PFSK-1 (cell line): ENCODE measurements at regions not wholly inside any gene's neighbourhood (a gene's known extent, or its start where the extent isn't known, plus 50 kb on each side); places are given as distances from the start of the nearest gene placed in this dataset.

Source experiments
- FOXP2 ChIP-seq: optimal IDR thresholded peaks from 2 replicates; pipeline ENCODE3; 2011; ENCODE audit warnings: borderline replicate concordance, control low read depth, inconsistent platforms; ENCODE audit not compliant: insufficient read depth; ENCODE audit errors: extremely low read length, extremely low read depth
- POLR2AphosphoS5 ChIP-seq: IDR thresholded peaks from 2 replicates; pipeline ENCODE4 v1.6.1; 2012; ENCODE audit warnings: low read depth, mild to moderate bottlenecking, control low read depth, low read length, moderate library complexity
- REST ChIP-seq, 2 experiments: IDR thresholded peaks; 2 replicates each; pipeline versions ENCODE4 v1.6.1 to v1.8.0; 2011 to 2012; ENCODE audit warnings: low read depth in 2 of 2, low read length in 2 of 2, control low read depth in 1 of 2, inconsistent platforms in 1 of 2, mild to moderate bottlenecking in 1 of 2, moderate library complexity in 1 of 2; ENCODE audit not compliant: insufficient read depth in 1 of 2
- SIN3A ChIP-seq: IDR thresholded peaks from 2 replicates; pipeline ENCODE4 v1.6.1; 2012; ENCODE audit warnings: mild to moderate bottlenecking, low read length, moderate library complexity, borderline replicate concordance; ENCODE audit not compliant: insufficient read depth
- TAF1 ChIP-seq: IDR thresholded peaks from 2 replicates; pipeline ENCODE4 v1.6.1; 2012; ENCODE audit warnings: low read length, control low read depth, borderline replicate concordance; ENCODE audit not compliant: insufficient read depth

GRCh38 chr11:116694815-116695590, 77.8 kb downstream of the BUD13 start:
- no peak for TF ChIP-seq TAF1
- no peak for TF ChIP-seq REST (IDR thresholded peaks at IDR 0.05; ENCODE audit: insufficient read depth in 1 of 2, low read depth in 2 of 2, low read length in 2 of 2)

- TF ChIP-seq REST (IDR thresholded peaks at IDR 0.05; ENCODE audit: insufficient read depth in 1 of 2, low read depth in 2 of 2, low read length in 2 of 2) = no peak
- TF ChIP-seq FOXP2 = no peak
- no peak for TF ChIP-seq TAF1
- TF ChIP-seq POLR2AphosphoS5 = no peak
- TF ChIP-seq SIN3A = no peak
These were observed 78.5 kb downstream of the BUD13 start for GRCh38 chr11:116694349-116694725.

GRCh38 chr11:116693593-116694348, 79.0 kb downstream of the BUD13 start:
- no peak for TF ChIP-seq TAF1
- TF ChIP-seq REST (IDR thresholded peaks at IDR 0.05; ENCODE audit: insufficient read depth in 1 of 2, low read depth in 2 of 2, low read length in 2 of 2) = no peak
- TF ChIP-seq SIN3A = no peak
- no peak for TF ChIP-seq FOXP2
- no peak for TF ChIP-seq POLR2AphosphoS5

GRCh38 chr11:116693102-116693570, 79.7 kb downstream of the BUD13 start:
- TF ChIP-seq SIN3A (no peak), TAF1 (no peak), REST (IDR thresholded peaks at IDR 0.05; ENCODE audit: insufficient read depth in 1 of 2, low read depth in 2 of 2, low read length in 2 of 2) (no peak), POLR2AphosphoS5 (no peak), FOXP2 (no peak)
